ENCODE measurements at regions not wholly inside any gene's neighbourhood (a gene's known extent, or its start where the extent isn't known, plus 50 kb on each side); places are given as distances from the start of the nearest gene placed in this dataset.

DNA sequence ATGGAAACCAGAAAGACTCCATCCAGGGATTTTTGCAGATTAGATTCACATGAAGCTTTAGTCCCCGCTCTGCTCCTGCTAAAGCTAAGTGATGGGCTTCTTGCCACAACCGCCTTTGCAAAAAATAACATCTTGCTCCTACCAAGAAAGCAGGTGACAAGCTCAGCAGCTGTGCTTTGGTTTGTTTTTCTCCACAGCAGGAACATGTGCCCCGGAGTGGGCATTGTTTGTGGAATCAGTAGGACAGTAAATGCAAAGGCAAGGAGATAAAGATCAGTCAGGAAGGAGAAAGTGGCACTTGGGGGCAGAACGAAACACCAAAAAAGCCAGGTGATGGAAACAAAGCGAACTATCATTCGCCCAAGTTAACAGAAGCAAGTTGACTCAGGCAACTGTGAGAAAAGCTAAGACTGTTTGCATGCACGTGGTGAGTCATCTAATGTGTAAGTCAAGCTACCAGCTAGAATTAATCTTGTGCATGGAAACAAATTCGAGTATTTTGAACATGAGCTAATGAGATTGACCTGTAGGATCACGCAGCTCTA lies 165.5 kb upstream of the PLXNC1 start:
- TF ChIP-seq, protein P1, sequence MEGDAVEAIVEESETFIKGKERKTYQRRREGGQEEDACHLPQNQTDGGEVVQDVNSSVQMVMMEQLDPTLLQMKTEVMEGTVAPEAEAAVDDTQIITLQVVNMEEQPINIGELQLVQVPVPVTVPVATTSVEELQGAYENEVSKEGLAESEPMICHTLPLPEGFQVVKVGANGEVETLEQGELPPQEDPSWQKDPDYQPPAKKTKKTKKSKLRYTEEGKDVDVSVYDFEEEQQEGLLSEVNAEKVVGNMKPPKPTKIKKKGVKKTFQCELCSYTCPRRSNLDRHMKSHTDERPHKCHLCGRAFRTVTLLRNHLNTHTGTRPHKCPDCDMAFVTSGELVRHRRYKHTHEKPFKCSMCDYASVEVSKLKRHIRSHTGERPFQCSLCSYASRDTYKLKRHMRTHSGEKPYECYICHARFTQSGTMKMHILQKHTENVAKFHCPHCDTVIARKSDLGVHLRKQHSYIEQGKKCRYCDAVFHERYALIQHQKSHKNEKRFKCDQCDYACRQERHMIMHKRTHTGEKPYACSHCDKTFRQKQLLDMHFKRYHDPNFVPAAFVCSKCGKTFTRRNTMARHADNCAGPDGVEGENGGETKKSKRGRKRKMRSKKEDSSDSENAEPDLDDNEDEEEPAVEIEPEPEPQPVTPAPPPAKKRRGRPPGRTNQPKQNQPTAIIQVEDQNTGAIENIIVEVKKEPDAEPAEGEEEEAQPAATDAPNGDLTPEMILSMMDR (IDR thresholded peaks at IDR 0.05): no peak
- TF ChIP-seq POLR2A (IDR thresholded peaks at IDR 0.05): no peak
